SKM-1 (cell line): ENCODE measurements at regions not wholly inside any gene's neighbourhood (a gene's known extent, or its start where the extent isn't known, plus 50 kb on each side); places are given as distances from the start of the nearest gene placed in this dataset.
"Not testable (repeated sequence)": the region's sequence is repeated elsewhere in the genome, so short reads cannot be mapped to it uniquely, and the experiment has no call there.

Experiments used
- DNase-seq: peaks from one replicate; lab custom pipeline; 2025; ENCODE audit not compliant: unreplicated experiment; lab: John Stamatoyannopoulos, UW

DNA sequence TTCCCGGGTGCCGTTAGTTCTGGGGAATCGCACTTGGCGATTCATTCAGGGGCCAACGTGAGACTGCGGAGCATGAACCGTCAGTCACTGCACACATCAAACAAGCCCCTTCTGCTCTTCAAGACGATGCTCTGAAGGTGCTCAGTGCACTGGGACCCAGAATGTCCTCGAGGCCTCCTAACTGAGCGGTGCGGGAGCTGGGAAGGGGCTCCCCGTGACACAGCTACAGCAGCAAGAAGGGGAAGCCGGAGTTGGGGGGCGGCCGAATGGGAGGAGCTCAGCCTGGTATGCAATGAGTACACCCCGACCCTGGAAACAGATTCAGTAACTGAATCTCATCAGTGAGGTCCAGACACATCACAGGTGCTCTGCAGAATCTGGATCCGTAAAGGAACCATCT is 150.8 kb downstream of the SHANK2 start:
- DNase-seq: no peak

DNA sequence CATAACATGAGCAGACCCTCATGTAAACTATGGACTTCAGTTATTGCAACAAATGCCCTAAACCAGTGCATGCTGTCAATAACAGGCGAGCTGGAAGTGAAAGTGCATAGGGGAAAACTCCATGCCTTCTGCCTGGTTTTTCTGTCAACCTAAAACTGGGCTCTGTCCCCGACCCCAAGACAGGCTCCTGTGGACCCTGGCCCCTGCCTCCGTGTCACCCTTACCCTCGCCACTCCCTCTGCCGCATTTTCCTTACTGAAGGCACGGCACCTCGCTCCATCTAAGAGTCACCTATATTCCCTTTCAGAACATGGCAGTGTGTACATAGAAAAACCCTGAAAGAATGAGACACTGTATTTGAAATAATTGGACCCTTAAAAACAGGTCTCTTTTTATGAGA is 151.3 kb downstream of the SHANK2 start:
- no peak for DNase-seq

DNA sequence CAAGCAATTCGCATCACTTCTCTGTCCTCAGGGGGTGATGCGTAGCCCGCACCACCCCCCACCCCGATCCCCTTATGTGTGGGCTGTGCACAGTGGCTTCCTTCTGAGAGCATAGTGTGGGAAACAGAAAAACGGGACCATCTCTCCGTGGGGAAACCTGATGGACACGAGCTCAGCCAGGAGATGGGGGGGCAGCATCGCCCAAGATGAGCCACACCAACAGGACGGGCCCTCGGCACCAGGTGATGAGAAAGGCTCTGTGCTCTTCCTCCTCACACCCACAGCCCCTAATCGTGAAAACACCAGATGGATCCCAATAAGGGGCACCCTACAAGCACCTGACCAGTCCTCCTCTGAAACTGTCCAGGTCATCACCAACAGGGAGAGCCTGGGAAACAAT is 153.6 kb downstream of the SHANK2 start:
- no peak for DNase-seq

DNA sequence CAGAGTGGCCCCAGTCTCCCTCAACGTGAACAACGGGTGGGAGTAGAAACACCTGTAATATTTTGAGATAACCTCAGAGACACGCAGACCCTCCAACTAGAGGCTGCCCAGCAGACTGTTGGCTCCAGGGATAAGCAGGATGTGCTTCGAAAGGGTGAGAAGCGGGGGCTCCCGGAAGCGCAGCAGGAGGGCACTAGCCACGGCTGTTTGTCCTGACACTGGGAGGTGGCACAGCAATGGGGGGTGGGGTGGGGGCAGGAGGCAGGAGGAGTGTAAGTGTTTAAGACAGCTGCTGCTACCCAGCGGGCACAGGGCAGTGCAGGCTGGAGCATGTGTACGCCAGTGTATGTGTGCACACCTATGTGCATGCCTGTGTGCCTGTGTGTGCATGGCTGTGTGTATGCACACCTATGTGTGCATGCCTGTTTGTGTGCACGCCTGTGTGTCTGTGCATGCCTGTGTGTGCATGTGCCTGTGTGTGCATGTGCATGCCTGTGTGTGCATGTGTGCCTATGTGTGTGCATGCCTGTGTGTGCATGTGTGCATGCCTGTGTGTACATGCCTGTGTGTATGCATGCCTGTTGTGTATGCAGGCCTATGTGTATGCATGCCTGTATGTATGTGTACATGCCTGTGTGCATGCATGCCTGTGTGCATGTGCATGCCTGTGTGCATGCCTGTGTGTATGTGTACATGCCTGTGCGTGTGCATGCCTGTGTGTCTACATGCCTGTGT is 154.7 kb downstream of the SHANK2 start:
- DNase-seq: no peak

DNA sequence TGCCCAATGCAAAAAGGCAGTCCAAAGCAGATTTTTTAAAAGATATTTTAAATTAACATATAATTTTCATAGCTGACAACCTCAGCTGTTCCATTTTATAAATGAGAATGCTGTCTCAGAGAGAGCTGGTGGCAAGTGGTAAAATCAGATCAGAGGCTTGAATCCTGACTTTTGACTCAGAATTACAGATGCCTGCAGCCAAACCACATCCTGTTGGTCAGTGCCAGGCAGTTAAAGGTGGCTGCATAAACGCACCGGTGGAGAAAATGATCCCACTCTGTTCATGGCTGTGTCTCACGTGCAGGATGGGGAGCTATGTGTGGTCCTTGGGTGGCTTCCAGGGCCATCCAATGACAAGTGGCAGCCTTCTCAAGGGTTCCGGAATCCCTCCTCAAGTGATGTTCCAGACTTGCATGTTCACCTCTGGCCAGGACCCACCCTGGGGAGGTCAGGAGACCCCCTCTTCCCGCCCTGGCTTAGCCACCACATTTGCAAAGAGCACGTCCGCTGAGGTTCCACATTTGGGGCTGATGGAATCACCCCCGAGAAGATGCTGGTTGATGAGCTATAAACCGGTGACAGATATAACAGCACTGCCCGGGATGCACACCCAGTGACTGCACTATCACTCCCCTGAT is 155.5 kb downstream of the SHANK2 start:
- DNase-seq: no peak

DNA sequence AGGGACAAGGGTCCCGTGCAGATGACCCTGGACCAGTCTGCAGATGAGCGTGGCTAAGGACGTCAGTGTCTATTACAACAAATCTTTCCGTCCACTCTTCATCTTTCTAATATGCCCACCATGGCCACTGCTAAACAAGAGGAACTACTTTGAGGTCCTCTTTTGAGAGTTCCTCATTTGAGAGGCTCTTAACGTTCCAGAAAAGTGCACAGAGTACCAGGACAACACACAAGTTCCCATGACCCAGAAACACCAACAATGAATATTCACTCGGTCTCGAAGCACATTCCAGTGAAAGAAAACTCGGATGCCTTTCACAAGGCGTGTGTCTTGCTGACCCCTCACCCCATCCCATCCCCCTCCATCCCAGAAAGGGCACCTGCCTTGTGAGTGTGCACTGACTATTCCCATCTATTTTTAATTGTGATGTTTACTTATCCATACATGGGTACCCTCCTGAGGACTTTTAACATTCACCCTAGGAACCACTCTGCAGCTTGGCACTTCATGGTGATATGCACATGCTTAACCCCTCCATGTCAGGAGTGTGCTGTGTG is 157.0 kb downstream of the SHANK2 start:
- DNase-seq: no peak

DNA sequence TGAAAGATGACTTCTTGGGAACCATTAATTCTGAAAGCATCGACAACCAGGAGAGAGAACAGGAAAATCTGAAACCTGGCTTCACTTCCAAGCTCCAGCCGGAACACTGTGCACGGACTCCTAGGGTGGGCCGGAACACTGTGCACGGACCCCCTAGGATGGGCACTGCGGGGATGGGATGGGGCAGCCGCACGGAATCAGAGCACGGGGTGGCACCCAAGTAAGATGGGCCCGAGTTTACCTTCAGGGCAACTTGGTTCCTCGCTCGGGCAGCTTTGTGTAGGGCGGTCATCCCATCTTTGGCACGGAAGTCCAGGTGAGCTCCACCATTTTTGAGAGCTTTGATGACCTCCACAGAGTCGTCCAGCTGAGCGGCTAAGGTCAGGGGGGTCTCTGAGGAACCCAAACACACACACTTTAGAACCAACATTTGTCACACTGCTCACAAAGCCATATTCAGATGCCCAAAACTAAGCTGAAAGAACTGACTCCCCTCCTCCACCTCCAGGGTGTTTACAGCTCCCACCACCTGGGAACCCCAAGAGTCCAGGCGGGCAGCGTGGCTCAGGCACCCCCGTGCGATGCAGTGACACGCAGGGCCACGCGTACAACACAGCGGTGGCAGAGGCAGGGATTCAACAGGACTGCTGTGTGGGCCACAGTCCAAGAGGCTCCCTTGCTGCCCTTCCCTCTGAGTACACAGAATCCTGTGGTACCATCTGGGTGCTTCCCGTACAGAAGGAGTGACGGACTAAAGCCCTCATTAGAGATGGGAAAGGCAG is 157.9 kb downstream of the SHANK2 start:
- DNase-seq: no peak

DNA sequence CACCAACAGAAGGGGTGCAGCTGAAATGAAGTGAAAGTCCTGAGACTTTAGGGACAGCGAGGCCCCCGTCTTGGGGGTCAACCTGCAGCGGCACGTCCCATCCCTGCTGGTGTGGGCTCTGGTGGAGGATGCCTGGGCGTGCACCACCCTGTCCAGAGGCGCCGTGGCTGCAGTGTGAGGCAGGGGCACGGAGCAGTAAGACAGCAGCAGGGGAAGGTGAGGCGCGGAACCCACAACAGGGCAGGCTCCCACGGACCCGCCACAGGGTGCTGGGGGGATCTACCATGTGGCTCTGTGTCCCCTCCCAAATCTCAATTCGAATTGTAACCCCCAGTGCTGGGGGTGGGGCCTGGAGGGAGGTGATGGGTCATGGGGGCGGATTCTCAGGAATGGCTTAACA is 158.6 kb downstream of the SHANK2 start:
- DNase-seq: no peak

DNA sequence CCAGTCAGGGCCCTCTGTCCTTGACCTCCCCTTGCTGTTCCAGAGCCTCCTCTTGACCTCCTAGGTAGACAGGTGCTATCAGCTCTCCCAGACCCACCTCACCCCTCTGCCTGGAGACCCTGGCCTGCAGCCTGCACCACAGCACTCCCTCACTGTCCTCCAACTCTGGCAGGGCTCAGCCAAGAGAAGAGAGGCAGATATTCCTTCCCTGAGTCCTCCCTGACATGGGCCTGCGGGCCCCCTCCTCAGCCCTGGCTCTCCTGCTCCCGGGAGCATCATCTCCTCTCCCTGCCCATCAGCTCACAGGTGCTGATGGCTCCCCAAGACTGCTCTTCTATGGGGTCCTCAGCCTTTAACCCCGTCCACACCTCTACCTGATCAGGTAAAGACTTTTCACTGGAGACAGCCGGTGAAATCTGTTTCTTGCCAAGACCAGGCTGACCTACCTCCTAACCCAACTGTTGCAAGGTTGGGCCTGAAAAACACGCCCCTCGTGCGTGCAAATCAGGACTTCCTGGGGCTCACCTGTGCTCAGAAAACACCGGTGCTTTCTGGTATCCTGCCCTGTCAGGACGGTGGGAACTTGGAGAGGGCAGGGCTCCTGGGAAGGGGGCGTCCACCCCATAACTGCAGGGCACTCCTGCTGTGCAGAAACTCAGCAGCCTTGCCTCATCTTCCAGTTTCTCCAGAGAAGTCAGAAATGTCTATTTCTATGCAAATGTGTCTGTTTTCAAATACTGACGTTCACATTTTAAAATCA is 160.7 kb downstream of the SHANK2 start:
- no peak for DNase-seq

DNA sequence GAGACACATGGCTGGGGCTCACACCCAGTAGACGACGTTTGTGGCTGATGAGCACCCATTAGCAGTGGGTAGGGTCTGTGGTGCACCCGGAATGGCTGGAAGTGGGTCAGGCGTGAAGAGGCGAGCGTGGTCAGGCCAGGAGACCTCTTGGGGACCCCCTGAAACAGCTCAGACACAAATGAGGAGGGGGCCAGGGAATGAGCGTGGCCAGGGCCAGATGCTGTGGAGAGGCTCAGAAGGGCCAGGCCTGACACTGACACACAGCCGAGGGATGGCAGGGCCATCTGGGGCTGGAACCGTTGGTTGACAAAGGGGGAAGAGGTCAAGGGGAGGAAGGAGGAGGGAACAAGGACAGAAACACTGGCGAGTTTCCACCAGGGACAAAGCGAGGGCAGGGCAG is 162.8 kb downstream of the SHANK2 start:
- no peak for DNase-seq

DNA sequence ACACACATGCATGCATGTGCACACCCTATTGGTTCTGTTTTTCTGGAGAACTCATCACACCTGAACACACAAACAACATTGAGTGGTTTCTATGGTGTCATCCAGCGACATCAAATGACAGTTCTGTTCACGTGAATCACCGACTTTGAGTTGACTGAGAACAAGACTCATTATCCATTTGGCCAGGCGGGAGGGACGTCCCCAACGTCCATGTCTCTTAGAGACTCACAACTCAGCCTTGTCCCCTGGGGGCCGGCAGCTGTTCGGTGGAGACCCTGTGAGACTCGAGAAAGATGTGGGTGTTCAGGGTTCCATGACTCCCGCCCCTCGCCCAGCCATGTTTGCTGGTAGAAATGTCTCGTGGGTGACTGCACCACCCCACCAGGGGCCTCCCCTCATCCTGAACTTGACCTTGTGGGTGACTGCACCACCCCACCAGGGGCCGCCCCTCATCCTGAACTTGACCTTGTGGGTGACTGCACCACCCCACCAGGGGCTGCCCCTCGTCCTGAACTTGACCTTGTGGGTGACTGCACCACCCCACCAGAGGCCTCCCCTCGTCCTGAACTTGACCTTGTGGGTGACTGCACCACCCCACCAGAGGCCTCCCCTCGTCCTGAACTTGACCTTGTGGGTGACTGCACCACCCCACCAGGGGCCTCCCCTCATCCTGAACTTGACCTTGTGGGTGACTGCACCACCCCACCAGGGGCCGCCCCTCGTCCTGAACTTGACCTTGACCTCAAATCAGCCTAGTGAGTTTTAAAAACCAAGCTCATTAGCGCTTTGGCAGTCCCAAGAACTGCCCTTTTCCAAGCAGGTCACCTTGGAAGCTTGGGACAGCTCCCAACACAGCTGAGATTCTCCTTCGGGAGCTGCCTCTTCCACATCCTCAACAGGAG is 163.8 kb downstream of the SHANK2 start:
- DNase-seq: not testable (repeated sequence)

DNA sequence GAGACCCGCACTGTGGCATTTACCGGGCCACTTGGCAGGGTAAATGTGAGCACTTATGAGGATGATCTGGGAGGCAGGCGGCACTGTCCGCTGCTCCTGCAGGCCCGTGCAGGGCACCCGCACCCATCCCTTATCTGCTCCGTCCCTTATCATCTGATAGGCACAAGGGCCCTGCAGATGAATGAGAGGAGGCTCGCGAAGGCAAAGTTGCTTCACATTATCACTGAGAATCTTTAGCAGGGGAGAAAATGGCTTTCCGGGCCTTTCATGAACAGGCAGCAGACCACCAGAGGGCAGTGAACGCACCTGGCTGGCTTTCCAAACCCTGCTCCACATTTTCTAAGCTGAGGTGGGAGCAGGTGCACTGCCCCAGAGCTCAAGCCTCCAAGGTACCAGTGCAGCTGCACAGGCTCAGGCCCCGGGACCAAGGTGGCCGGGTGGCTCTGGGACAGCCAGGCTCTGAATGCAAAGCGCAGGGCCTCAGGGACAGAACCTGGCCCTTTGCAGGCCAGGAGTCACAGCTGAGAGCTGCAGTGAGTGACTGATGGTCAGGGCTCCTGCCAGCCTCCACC is 165.6 kb downstream of the SHANK2 start:
- DNase-seq: no peak

DNA sequence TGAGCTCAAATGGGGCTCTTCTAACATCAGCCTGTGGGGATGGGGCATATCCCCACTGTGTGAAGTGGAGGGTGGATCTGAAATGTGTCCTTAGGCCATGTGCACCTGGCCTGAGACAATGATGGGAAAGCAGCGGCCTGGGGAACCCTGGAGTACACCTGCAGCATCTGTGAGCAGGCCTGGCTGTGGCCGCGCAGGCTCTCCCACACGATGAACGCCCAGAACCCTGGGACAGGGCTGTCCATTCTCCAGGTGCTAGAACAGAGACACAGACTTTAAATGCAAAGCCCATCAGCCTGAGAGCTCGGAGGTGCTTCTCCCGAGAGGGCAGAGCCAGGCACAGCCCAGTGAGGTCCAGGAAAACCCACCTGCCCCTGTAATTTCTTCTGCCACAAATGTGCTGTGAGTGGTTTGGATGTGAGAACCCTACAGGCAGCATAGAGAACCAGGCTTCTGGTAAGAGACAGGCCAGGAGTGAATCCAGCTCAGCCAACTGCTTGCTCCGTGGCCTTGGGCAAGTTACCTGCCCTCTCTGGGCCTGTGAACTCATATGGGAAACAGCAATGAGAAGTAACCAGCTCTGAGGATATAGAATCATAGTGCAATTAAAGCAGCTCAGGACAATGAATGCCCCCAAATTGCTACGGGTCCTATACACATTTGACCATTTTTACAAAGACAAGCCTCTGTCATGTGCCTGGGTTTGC is 167.9 kb downstream of the SHANK2 start:
- DNase-seq: no peak

DNA sequence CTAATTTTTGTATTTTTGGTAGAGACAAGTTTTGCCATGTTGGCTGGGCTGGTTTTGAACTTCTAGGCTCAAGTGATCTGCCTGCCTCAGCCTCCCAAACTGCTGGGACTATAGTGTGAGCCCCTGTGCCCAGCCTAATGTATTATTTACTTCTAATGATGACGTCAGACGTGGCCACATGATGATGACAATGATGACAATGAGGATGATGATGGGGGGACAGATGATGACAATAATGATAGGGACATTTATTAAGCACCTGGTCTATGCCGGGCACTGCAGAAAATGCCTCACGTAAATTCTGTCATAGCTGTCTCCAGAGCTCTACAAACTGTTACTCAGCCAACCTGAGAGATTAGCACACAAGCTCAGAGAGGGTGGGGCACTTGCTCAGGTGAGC is 169.3 kb downstream of the SHANK2 start:
- DNase-seq: no peak

DNA sequence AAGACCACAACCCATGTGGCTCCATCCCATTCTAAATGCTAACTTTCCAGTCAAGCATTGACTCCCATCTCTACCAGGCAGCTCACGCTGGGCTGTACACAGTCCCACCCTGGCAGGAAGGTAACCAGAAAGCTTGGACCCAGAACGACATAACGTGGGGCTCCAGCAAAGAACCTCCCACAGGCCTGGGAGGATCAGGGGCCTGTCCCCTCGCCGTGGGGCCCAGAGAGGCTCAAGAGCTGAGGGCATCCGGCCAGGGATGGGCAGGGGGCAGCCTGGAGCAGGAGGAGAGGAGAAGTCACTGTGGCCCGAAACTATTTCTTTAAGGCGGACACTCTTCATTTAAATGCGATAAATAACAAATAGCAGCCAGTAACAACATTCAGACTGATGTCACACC is 169.9 kb downstream of the SHANK2 start:
- DNase-seq: no peak

DNA sequence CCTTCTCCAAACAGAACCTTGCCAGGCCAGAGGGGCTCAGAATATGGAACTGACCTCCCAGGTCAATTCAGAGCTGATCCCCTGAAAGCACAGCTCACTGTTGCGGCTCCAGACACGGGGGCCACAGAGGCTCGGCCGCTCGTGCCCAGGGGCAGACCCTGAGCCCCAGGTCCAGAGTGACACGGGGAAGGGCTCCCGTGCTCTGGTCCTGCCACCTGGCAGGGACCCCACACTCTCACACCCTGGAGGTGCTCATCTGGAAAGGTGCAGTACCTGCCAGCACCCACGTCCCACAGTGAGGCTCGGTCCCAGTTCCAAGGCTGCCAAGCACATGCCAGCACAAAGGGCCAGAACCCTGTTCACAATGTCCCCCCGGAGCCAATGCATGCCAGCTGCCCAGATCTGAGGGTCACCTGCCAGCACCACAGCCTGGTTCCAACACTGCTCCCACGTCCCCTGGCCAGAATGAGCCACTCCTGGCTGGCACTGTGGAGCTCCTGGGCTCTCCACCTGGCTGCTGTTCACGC is 170.6 kb downstream of the SHANK2 start:
- no peak for DNase-seq

DNA sequence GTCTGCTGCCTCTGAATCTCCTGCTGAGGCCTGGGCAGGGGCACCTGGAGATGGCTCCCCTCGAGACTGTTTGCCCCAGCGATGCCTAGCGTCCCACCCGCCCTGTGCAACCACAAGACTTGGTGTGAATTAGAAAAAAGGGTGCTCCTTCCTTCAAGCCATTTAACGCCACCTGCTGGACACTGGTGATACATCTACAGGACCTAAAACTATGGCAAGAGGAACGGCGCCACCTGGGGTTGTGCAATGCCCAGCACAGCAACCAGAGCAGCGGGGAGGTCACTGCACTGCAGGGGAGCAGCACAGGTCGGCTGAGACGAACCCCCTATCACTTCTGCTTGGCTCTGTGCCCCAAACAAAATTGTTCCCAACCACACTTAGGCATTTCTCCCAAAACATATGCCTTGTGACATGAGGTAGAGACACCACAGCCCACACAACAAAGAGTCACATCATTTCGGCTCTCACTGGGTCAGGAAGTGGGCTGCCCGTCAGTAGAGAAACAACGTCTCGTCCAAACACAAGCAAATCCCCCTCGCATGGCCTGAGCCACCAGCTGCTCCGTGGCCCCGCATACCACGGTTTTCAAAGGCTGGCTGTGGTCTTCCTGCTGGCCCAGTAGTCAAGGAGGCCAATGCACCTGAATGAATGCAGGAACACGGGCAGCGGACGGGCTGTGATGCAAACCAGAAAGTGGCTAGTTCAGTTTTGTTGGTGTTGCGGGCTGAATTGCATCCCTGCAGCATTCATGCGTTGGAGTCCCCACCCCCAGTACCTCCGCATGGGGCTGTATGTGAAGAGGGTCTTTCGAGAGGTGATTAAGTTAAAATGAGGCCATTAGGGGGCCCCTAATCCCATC is 171.9 kb downstream of the SHANK2 start:
- peak; percentile 38 for DNase-seq

DNA sequence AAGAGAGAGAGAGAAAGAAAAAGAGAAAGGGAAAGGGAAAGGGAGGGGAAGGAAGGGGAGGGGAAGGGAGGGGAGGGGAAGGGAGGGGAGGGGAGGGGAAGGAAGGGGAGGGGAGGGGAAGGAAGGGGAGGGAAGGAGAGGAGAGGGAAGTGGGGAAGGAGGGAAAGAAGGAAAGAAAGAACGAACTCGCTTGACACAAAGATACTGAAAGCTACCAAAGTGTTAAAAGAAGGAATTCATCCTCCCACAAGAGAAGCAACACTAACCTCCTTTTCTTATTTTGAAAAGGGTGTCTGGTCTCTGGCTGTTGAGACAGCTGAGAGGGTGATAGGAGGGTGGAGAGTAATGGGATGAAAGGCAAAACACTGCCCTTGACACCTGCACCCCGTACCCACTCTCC is 172.6 kb downstream of the SHANK2 start:
- DNase-seq: no peak
